ENCODE measurements at regions not wholly inside any gene's neighbourhood (a gene's known extent, or its start where the extent isn't known, plus 50 kb on each side); places are given as distances from the start of the nearest gene placed in this dataset.
A peak's percentile ranks its signal among the peaks of the same experiment; 100 is the strongest.

GRCh38 chr1:244970744-244971551 is 106.6 kb upstream of the HNRNPU start (continued):
- TF ChIP-seq CSDE1 (IDR thresholded peaks at IDR 0.05) (peak in 1 of 2 experiments; percentile 89; a peak in 2 of 4 replicates), ZNF174 (CRISPR knock-in tag; IDR thresholded peaks at IDR 0.05) (no peak), RBM22 (IDR thresholded peaks at IDR 0.05; ENCODE audit: low read depth, low read length, poor library complexity, severe bottlenecking) (peak; percentile 76), CEBPG (CRISPR knock-in tag; IDR thresholded peaks at IDR 0.05) (no peak), CEBPG (tag; conservative IDR thresholded peaks at IDR 0.05 in 1 of 2, IDR thresholded peaks at IDR 0.05 in 1 of 2) (no peak), ELK1 (CRISPR knock-in tag; IDR thresholded peaks at IDR 0.05) (no peak), BCLAF1 (IDR thresholded peaks at IDR 0.05; ENCODE audit: borderline replicate concordance in 1 of 2, control insufficient read depth in 1 of 2, low read depth in 2 of 2, low read length in 1 of 2) (0 out of 4 replicates have a peak, but pooled peaks of 1 of the 2 experiments have one; percentile 37), NFIX (CRISPR knock-in tag; IDR thresholded peaks at IDR 0.05; ENCODE audit: low read depth) (0 out of 2 replicates have a peak, but pooled peaks have one; percentile 31), SIX5 (IDR thresholded peaks at IDR 0.05; ENCODE audit: borderline replicate concordance in 1 of 2, insufficient read depth in 1 of 2, low read depth in 1 of 2, low read length in 2 of 2) (peak in 1 of 2 experiments; percentile 12; a peak in 1 of 4 replicates), MED1 (CRISPR knock-in tag; IDR thresholded peaks at IDR 0.05; ENCODE audit: borderline replicate concordance) (no peak), ZNF507 (tag; conservative IDR thresholded peaks at IDR 0.05) (no peak), SIRT6 (IDR thresholded peaks at IDR 0.05; ENCODE audit: low read depth, low read length) (no peak), BRF1 (IDR thresholded peaks at IDR 0.05; ENCODE audit: borderline replicate concordance, extremely low read depth, insufficient read length) (no peak), ARID4B (CRISPR knock-in tag; IDR thresholded peaks at IDR 0.05) (peak; percentile 47; the same call in 1 of the 2 replicates)

Data from K562 (cell line).